Liver (tissue), 8 donors: ENCODE measurements at regions not wholly inside any gene's neighbourhood (a gene's known extent, or its start where the extent isn't known, plus 50 kb on each side); places are given as distances from the start of the nearest gene placed in this dataset.

Source experiments
- DNase-seq: peaks from one replicate; pipeline ENCODE4 v3.0.0-alpha.2; 2017; ENCODE audit warnings: low spot score
- H3K27ac ChIP-seq, 2 donors: one replicate each; pipeline ENCODE4 v1.7.0; 2013; ENCODE audit warnings: inconsistent platforms in 2 of 2, low read length in 2 of 2, control low read depth in 1 of 2, low read depth in 1 of 2, mild to moderate bottlenecking in 1 of 2
- H3K27me3 ChIP-seq, 4 donors: one replicate each; pipeline versions ENCODE4 v1.6.1 to v1.7.0; 2013; ENCODE audit warnings: low read length in 3 of 4, inconsistent platforms in 1 of 4, mild to moderate bottlenecking in 1 of 4, moderate library complexity in 1 of 4; ENCODE audit not compliant: control insufficient read depth in 4 of 4, insufficient read depth in 4 of 4
- H3K36me3 ChIP-seq, 4 donors: one replicate each; pipeline versions ENCODE4 v1.6.1 to v1.7.0; 2013; ENCODE audit warnings: low read length in 3 of 4, mild to moderate bottlenecking in 3 of 4, low read depth in 1 of 4, moderate library complexity in 1 of 4; ENCODE audit not compliant: control insufficient read depth in 4 of 4, insufficient read depth in 3 of 4
- H3K4me1 ChIP-seq, 4 donors: one replicate each; pipeline versions ENCODE4 v1.6.1 to v1.7.0; 2013; ENCODE audit warnings: low read length in 3 of 4, mild to moderate bottlenecking in 3 of 4, moderate library complexity in 1 of 4; ENCODE audit not compliant: control insufficient read depth in 4 of 4, insufficient read depth in 4 of 4
- H3K4me3 ChIP-seq, 3 donors: one replicate each; pipeline versions ENCODE4 v1.6.1 to v1.7.0; 2013; ENCODE audit warnings: low read length in 3 of 3, control low read depth in 1 of 3, low read depth in 1 of 3, mild to moderate bottlenecking in 1 of 3
- H3K9ac ChIP-seq, 2 donors: one replicate each; pipeline ENCODE4 v1.7.0; 2013; ENCODE audit warnings: low read length in 2 of 2, mild to moderate bottlenecking in 2 of 2, moderate library complexity in 2 of 2, control low read depth in 1 of 2, low read depth in 1 of 2
- H3K9me3 ChIP-seq, 4 donors: one replicate each; pipeline versions ENCODE4 v1.6.1 to v1.7.0; 2013; ENCODE audit warnings: low read length in 3 of 4; ENCODE audit not compliant: control insufficient read depth in 4 of 4
- ATF3 ChIP-seq: IDR thresholded peaks from 2 replicates; pipeline ENCODE4 v1.6.1; 2016; ENCODE audit warnings: antibody characterized with exemption
- CTCF ChIP-seq: fragments of 150-350 bp; IDR thresholded peaks from 2 replicates; pipeline ENCODE4 v1.5.1; 2017; ENCODE audit warnings: improper control_type of control experiment, low read depth, low read length; ENCODE audit not compliant: missing input control
- EGR1 ChIP-seq, 2 donors: IDR thresholded peaks; 2 replicates each; pipeline ENCODE4 v1.6.1; 2016 to 2018; ENCODE audit warnings: antibody characterized with exemption in 2 of 2, low read depth in 2 of 2
- FOXA1 ChIP-seq: IDR thresholded peaks from 2 replicates; pipeline ENCODE4 v1.6.1; 2016; ENCODE audit warnings: antibody characterized with exemption
- GABPA ChIP-seq, 2 donors: IDR thresholded peaks in 1 of 2; conservative IDR thresholded peaks in 1 of 2; 2 replicates each; pipeline ENCODE4 v1.6.1; 2016; ENCODE audit warnings: antibody characterized with exemption in 2 of 2, mild to moderate bottlenecking in 1 of 2, moderate library complexity in 1 of 2
- HNF4A ChIP-seq, 2 donors: conservative IDR thresholded peaks; 2 replicates each; pipeline ENCODE4 v1.6.1; 2016; ENCODE audit warnings: antibody characterized with exemption in 2 of 2, mild to moderate bottlenecking in 2 of 2
- HNF4G ChIP-seq: IDR thresholded peaks from 2 replicates; pipeline ENCODE4 v1.6.1; 2016; ENCODE audit warnings: antibody characterized with exemption
- JUND ChIP-seq, 2 donors: IDR thresholded peaks; 2 replicates each; pipeline ENCODE4 v1.6.1; 2016; ENCODE audit warnings: antibody characterized with exemption in 2 of 2
- MAX ChIP-seq: IDR thresholded peaks from 2 replicates; pipeline ENCODE4 v1.6.1; 2016; ENCODE audit warnings: antibody characterized with exemption
- NR2F2 ChIP-seq: IDR thresholded peaks from 2 replicates; pipeline ENCODE4 v1.6.1; 2016; ENCODE audit warnings: antibody characterized with exemption
- RAD21 ChIP-seq, 2 donors: IDR thresholded peaks; 2 replicates each; pipeline ENCODE4 v1.6.1; 2016; ENCODE audit warnings: antibody characterized with exemption in 2 of 2, mild to moderate bottlenecking in 2 of 2
- REST ChIP-seq: IDR thresholded peaks from 2 replicates; pipeline ENCODE4 v1.6.1; 2016; ENCODE audit warnings: antibody characterized with exemption, mild to moderate bottlenecking
- SP1 ChIP-seq: IDR thresholded peaks from 2 replicates; pipeline ENCODE4 v1.6.1; 2018; ENCODE audit warnings: antibody characterized with exemption, mild to moderate bottlenecking
- TAF1 ChIP-seq: conservative IDR thresholded peaks from 2 replicates; pipeline ENCODE4 v1.6.1; 2016; ENCODE audit warnings: antibody characterized with exemption, mild to moderate bottlenecking
- YY1 ChIP-seq: IDR thresholded peaks from 2 replicates; pipeline ENCODE4 v1.6.1; 2016; ENCODE audit warnings: antibody characterized with exemption, mild to moderate bottlenecking
- ZBTB33 ChIP-seq: IDR thresholded peaks from 2 replicates; pipeline ENCODE4 v1.6.1; 2016; ENCODE audit warnings: antibody characterized with exemption
- WGBS: extraction: QIAGEN DNeasy Blood & Tissue Kit; methylation state at CpG from one replicate; pipeline ENCODE4 v1.1.7; 2013; 5-methylcytosine and 5-hydroxymethylcytosine counted together
- donor health status: healthy.
- donor health status: healthy.
- donor health status: healthy.
- donor health status: healthy.
- donor health status: healthy.

- no peak overlapping the region for H3K27ac ChIP-seq
- 15% methylated on average over 2 of the region's 2 CpGs for WGBS
- no peak for TF ChIP-seq MAX
- no peak for TF ChIP-seq CTCF
- TF ChIP-seq YY1, result no peak
- no peak for TF ChIP-seq GABPA (IDR thresholded peaks at IDR 0.05 in 1 of 2, conservative IDR thresholded peaks at IDR 0.05 in 1 of 2)
- TF ChIP-seq JUND (IDR thresholded peaks at IDR 0.05), result no peak
- no peak for TF ChIP-seq ZBTB33
- TF ChIP-seq TAF1, result no peak
- TF ChIP-seq HNF4A (conservative IDR thresholded peaks at IDR 0.05), result no peak
- TF ChIP-seq NR2F2, result no peak
- no peak for TF ChIP-seq EGR1 (IDR thresholded peaks at IDR 0.05; ENCODE audit: low read depth in 2 of 2)
- TF ChIP-seq FOXA1, result no peak
- TF ChIP-seq HNF4G, result no peak
- no peak for TF ChIP-seq REST
- no peak for TF ChIP-seq ATF3
- no peak for TF ChIP-seq SP1
- TF ChIP-seq RAD21 (IDR thresholded peaks at IDR 0.05), result no peak
- no peak overlapping the region for H3K4me3 ChIP-seq
- H3K9me3 ChIP-seq, result peaks cover 0 to 12% (median 4%) of the 10 kb centered on the region in 4 donors
- H3K27me3 ChIP-seq, result no peaks in the 10 kb centered on the region
- H3K4me1 ChIP-seq, result peaks cover 0 to 3% (median 0%) of the 10 kb centered on the region in 4 donors
- DNase-seq, result no peak
- no peaks in the 10 kb centered on the region for H3K36me3 ChIP-seq
- H3K9ac ChIP-seq, result no peak overlapping the region
These were observed 539.2 kb downstream of the TLE1 start for GRCh38 chr9:81150016-81150625.
